ENCODE measurements at regions not wholly inside any gene's neighbourhood (a gene's known extent, or its start where the extent isn't known, plus 50 kb on each side); places are given as distances from the start of the nearest gene placed in this dataset.

DNA sequence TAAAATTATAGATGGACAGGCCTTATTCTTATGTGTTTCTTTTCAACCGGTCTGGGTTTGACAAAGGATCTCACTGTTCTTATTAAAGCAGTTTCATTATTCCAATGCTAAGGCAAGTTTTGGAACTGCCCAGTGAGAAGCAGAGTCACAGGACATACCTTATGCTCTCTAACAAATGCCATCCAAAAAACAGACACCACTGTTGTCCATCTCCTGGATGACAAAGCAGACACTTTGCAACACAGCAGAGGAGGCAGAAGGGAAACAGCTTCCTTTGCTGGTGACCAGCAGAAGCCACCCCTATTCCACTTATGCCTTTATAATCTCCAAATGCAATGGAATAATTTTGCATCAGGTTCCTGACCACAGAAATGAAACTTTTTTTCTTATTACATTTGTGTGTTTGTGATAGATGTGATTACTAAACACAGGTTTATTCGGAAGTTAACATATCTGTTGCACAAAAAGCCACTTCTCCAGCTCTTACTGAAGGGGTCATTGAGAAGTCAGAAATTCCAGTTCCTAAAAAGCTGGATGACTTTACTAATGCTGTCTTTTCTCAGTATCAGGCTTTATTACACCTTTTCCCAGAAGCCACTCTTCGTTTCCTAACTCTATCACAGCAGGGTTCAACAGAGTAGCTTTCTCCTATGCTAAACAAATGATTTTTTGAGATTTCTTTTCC, 115.6 kb downstream of the BTG1 start:
- no peak for DNase-seq

GRCh38 chr12:92029136-92029535, 116.5 kb downstream of the BTG1 start:
- no peak for DNase-seq

DNA sequence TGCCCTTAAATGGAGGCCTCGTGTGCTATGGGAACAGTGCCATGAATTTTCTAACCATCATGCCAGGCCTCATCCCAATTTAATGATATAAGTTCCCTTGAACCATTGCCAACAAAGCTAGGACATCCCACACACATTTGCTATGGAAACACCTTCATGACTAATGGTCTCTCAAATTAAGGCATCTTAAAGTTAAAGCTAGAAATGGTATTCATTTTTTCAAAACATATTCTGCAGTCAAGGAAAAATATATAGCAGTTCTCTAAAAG, 117.3 kb downstream of the BTG1 start:
- no peak for DNase-seq

DNA sequence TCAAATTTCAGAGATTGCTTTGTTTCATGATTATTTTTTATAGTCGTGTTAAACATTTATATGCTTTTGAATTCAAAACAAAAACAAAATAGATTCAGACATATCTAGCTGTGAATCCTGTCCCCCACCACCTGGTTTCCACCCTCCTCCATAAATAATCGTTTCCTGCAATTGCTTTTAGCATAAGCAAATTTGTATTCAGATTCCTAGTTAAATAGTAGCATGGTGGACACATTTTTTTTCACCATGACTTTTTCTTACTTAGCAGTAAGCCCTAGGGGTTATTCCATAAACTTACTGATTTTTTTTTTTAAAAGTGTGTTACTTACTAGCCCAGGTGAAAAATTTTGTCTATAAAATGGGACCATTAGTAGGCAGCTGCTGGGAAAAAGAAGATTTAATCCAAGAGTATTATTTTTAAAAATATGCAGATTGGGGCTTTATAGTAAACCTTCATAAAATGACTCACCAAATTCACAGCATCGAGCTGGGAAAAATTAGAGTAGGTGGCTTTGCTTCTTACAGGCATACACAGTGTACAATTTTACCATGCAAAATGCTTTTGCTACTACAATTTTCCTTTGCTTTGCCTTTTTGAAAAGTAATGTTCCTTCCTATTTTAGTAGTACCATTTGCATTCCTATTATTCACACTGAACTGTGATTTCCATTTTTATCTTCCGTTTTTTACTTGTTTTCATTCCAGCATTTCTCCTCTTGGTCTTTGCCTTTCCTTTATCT, 117.8 kb downstream of the BTG1 start:
- no peak for DNase-seq

DNA sequence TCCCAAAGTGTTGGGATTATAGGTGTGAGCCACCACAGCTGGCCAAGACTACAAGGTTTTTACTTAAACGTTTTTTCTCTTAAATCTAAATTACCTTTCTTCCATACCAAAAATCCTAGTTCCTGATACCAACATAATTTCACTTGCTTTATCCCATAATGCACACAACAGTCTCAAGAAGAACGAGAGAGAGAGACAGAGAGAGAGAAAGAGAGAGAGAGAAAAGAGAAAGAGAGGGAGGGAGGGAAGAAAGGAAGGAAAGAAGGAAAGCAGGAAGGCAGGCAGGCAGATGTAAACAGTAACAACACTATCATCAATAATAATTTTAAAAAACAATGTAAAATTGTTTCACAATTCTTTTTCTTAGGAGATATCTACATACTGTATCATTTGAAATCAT, 118.4 kb downstream of the BTG1 start:
- DNase-seq = no peak

- DNase-seq = no peak
Observed at GRCh38 chr12:92025462-92026207, 120.0 kb downstream of the BTG1 start.

GRCh38 chr12:92022093-92022492, 123.6 kb downstream of the BTG1 start:
- DNase-seq = no peak

GRCh38 chr12:92021666-92022035, 124.0 kb downstream of the BTG1 start:
- no peak for DNase-seq

DNA sequence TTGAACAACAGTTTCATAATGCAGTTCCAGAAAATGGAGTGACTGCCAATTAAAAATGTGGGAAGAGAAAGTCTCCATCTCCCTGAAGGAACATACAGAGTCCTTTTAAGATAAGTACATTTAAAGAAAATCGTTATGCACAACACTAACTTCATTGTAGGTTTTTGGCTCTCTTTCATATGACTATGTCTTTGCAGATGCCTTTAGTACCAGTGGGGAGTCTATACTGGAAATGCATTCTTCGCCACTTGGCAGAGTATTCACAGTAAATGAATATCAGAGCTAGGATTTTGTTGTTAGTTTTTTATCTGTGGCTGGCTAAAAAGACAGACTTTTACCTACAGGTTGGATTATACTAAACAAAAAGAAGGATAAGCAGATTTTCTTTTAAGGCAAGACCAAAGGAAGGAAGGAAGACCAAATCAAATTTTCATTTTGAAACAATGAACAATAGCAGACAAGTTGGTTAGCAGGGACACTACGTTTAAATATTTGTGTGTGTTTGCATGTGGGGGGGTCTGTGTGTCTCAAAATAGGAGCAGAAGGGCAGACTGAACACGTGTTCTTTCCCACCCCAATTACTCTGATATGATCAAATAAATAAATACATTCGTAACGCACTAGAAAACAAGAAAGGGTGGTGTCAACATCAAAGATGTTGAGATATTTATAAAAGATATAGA, 124.5 kb downstream of the BTG1 start:
- DNase-seq = no peak

GRCh38 chr12:92019491-92020277, 126.0 kb downstream of the BTG1 start:
- DNase-seq = no peak

DNA sequence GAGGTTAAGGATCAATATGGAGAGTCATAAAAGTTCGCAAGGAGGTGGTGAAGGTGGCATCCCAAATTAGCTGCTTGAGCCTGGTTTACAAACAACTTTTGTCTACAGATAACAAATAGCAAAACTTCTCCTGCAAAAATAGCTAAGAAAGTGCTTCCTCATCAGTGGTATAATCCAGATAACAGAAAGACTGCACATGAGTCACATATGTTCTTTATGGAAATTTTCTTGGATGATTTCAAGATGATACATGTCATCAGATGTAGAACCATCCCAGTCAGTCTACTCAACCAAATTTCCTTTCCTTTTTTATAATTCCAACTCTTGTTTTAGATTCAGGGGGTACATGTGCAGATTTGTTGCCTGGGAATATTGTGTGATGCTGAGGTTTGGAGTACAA, 133.0 kb downstream of the BTG1 start:
- no peak for DNase-seq

DNA sequence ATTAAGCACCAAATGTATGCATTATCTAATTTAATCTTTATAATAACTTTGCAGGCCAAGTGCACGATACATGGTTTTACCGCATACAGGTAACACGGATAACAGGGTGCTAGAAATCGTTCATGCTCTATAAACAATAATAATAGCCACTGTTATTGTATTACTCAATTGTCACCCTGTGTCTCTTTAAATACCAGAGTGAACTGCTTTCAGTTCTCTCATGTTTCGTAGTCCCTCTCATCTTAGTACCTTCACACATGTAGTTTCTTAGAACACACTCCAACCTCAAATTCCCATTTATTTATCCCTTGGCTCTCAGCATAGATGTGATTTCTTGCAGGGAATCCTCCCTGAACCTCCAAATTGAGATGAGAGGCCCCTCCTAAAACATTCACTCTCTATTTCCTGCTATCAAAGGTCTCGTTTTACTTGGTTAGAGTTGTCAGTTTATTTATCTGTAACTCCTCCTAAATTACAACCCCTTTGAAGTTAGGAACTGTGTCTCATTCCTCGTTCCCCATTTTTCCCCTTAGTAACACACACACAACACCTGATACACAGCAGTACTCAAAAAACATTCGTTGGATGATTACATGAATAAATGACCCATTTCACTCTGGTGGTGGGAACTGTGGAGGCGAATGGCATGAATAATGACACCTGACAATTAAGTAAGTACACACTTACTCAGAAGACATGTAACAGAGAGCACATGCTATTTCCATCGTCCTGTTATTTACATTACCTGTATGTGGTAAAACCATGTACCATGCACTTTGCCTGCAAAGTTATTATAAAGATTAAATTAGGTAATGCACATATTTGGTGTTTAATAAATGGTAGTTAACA, 134.6 kb downstream of the BTG1 start:
- DNase-seq = no peak

- no peak for DNase-seq
Observed at GRCh38 chr12:92010368-92010767, 135.3 kb downstream of the BTG1 start.

- DNase-seq = no peak
Observed at GRCh38 chr12:92008345-92008744, 137.3 kb downstream of the BTG1 start.

- DNase-seq = no peak
Observed at GRCh38 chr12:92007787-92008186, 137.9 kb downstream of the BTG1 start.

DNA sequence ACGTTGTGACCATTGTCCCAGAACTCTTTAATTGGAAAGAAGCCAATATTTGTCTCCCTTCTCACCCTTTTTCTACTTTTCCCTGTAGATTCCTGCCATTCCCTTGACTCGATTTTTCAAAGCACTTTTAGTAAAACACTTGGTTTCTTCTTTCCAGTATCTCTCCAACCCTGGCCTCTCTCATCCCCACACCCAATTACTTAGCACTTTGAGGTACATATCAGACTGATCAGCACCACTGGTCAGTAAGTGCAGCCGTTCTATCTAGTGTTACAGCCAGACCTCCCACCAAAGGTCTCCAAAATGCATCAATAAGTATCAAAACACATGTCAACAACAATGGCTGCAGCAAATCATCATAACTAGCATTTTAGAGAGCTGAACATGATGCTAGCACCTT, 141.9 kb downstream of the BTG1 start:
- no peak for DNase-seq

GRCh38 chr12:92002673-92003382, 142.8 kb downstream of the BTG1 start:
- DNase-seq = no peak

- no peak for DNase-seq
Observed at GRCh38 chr12:92002195-92002649, 143.4 kb downstream of the BTG1 start.

DNA sequence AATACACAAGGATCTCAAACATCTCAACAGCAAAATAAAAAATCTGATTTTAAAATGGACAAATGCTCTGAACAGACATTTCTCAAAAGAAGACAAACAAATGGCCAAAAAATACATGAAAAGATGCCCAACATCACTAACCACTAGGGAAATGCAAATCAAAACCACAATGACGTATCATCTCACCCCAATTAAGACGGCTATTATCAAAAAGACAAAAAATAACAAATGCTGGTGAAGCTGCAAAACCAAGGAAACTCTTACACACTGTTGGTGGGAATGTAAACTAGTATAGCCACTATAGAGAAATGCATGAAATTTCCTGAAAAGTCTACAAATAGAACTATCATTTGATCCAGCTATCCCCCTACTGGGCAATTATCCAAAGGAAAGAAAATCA, 145.0 kb downstream of the BTG1 start:
- no peak for DNase-seq

DNA sequence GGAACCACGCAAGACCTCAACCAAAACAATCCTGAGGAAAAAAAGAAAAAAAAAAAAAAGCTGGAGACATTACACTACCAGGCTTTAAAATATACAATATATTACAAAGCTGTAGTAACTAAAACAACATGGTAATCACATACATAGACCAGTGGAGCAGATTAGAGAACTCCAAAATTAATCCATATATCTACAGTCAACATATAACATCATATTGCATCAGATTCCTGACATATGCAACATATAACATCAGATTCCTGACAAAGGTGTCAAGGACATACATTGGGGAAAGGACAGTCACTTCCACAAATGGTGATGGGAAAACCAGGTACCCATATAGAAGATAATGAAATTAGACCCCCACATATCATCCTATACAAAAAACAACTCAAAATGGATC, 145.8 kb downstream of the BTG1 start:
- DNase-seq = no peak

GRCh38 chr12:91998316-91998715, 147.3 kb downstream of the BTG1 start:
- DNase-seq = no peak
